GM19238 (cell line): ENCODE measurements at regions not wholly inside any gene's neighbourhood (a gene's known extent, or its start where the extent isn't known, plus 50 kb on each side); places are given as distances from the start of the nearest gene placed in this dataset.
"Not testable (repeated sequence)": the region's sequence is repeated elsewhere in the genome, so short reads cannot be mapped to it uniquely, and the experiment has no call there.

Experiments
- DNase-seq: peaks from one replicate; pipeline ENCODE4 v3.0.0; 2011; ENCODE audit warnings: low spot score; ENCODE audit not compliant: insufficient read length

GRCh38 chrX:98029861-98030260, 1146.2 kb downstream of the RPA4 start:
- no peak for DNase-seq

GRCh38 chrX:98057176-98057575, 1173.5 kb downstream of the RPA4 start:
- no peak for DNase-seq

DNA sequence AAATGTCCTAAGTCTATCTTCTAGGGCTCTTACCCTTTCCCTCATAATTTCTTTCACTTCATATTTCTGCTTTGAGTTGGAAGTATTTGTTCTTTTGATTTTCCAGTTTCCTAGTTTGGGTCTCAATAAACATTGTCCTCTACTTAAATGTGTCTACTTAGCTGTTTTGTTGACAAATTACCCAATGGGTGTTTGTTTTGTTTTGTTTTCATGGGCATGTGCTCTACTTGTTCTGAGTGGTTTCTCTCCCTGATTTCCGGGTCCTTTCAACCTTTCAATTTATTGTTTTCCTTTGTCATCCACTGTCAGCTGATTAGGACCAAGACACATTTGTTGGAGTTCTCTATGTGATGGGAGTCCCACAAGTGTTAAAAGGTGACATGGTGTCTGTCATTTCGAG, 1181.4 kb downstream of the RPA4 start:
- DNase-seq: no peak

DNA sequence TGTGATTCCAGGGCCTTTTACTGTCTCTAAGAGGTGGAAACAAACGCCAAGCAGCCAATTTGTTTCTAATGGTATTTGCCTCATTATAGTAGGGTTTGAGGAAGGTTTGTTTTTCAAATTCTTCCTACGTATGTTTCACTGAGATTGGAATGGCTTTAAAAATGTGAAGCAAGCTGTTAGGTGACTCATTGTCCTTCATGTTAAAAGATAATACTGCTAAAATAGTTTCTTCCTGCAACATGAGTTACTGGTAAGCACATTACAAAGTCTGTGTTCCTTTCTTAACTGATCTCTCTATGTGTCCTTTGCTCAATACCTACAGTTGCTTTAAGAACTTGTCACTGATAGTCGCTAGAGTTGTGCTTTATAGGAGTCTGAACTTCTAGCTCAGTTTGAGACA, 1183.9 kb downstream of the RPA4 start:
- DNase-seq: no peak

DNA sequence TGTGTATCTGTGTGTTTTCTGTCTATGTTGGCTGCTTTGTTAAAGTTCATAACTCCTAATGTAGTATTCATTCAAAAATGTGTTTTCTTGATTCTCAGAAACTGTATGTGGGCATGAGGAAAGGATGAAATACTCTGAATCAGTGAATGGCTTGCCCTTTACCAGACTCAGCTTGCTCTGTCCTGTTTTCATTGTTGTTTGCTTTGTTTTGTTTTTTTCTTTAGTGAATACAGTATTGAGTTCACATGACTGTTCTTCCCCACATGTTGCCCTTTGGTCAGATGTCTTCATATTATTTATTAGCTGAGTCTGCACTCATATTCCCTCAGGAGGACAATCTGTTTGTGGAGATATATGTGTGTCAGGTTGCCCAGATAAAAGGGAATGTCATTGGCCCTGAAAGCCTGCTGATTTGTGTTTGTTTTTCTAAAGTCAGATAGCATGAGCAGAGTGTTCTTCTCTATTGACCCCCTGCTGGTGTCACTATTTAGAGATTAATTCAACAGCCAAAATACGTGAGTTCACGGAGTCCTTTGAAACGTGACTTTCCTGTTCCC, 1184.4 kb downstream of the RPA4 start:
- DNase-seq: no peak

DNA sequence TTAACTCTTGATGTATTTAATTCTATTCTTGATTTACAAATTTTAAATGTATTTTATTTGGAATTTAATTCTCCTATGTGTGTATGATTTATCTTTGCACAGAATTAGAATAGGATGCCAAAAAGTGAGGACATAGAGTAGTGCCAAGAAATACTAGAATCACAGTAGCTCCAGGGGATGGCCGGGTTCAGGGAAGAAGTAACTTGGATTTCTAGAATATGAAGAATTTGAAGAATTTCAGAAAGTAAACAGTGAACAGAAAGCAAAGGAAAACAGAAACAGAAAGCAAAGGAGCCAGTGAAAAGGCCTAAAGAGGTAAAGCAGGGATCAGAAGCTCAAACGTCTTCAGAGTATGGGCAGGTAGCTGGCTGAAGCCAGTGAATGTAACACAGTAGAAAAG, 1187.6 kb downstream of the RPA4 start:
- no peak for DNase-seq

DNA sequence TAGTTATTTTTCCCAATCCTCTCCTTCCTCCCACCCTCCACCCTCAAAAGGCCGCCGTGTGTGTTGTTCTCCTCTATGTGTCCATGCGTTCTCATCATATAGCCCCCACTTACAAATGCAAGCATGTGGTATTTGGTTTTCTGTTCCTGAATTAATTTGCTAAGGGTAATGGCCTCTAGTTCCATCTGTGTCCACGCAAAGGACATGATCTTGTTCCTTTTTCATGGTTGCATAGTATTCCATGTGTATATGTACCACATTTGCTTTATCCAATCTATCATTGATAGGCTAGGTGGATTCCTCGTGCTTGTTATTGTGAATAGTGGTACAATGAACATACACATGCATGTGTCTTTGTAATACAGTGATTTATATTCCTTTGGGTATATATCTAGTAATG, 1193.7 kb downstream of the RPA4 start:
- no peak for DNase-seq

DNA sequence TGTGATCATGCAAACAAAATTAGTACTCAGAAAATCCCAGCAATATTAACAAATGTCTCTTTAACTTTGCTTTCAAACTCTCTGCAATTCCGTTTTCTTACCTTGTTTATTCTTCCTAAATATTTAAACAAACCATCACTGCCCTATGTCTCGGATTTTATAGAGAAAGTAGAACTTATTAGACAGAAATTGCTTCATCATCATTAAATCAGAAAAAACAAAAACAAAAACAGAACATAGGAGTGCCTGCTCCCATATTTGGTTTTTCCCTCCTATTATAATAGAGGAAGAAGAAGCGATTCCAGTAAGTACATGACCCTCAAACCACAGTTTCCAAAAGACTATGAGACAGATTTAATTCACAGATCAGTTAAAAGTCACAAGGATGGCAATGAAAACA, 1228.0 kb downstream of the RPA4 start:
- DNase-seq: no peak

DNA sequence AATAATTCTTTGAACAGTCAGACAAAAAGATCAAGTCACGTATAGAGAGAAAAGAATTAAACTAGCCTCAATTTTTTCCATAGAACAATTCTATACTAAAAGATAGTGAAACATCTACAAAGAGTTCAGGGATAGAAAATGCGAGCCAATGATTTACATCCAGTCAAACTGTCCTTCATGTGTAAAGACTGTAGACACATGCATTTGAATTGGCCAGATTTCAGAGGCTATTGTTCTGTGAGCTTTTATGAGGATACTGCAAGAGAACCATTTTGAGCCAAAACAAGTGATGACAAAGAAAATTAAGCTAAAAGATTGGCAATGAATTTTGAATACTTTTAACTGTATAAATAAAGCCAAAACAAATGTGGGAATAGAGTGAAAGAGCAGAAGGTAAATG, 1230.3 kb downstream of the RPA4 start:
- DNase-seq: no peak

GRCh38 chrX:98141466-98141865, 1257.8 kb downstream of the RPA4 start:
- no peak for DNase-seq

DNA sequence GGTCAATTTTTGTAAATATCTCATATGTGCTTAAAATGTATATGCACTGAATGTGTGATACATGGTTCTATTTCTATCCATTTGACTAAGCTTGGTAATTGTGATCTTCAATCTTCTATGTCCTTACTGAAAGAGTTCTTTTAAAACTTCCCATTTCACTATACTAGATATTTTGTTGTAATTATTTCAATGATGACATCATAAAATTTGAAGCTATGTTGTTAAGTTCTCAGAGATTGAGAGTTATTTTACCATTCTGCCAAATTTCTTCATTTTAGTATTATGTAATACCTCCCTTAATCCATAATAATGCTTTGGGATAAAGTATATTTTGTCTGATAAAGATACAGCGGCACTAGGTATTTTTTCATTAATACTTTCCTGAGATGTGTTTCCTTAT, 1307.3 kb downstream of the RPA4 start:
- no peak for DNase-seq

- no peak for DNase-seq
Measured at GRCh38 chrX:98194036-98194435, 1310.3 kb downstream of the RPA4 start.

DNA sequence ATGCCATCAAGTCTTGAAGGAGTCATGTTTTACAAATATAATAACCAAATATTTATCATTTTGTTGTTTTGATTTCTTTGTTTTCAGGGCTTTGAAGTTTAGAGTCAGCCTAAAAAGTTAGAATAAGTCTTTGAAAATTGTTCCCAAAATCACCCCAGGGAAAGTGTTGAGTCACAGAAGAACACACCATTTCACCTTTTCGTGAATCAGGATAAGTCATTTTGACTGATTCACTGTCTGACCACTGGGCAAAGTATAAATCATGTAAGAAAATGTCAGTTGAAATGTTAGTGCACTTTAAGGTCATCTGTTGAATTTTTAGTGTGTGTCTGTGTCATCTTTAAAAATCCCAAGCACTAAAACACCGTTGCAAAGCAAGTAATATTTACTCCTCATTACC, 1320.1 kb downstream of the RPA4 start:
- no peak for DNase-seq

DNA sequence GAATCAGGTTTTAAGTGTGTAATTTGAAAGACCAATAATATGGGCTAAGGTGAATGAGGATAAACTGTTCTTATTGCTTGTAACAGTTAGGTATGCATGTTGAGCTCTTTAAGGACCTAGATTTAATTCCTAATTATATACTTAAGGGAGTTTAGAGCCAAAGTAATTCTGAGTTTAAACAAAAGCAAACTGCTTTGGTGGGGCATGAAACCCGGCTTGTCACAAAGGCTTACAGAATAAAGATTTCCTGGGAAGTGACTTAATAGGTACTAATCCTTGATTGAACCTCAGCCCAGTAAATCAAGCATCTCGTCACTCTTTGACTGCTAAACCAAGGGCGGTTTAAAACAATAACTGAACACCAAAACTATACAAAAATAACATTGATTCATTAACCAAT, 1324.2 kb downstream of the RPA4 start:
- no peak for DNase-seq

- DNase-seq: no peak
Measured at GRCh38 chrX:98231003-98231402, 1347.3 kb downstream of the RPA4 start.

DNA sequence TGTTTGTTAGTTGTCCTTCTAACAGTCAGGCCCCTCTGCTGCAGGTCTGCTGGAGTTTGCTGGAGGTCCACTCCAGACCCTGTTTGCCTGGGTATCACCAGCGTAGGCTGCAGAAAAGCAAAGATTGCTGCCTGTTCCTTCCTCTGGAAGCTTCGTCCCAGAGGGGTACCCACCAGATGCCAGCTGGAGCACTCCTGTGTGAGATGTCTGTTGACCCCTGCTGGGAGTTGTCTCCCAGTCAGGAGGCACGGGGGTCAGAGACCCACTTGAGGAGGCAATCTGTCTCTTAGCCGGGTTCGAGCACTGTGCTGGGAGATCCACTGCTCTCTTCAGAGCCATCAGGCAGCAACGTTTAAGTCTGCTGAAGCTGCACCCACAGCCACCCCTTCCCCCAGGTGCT, 1356.4 kb downstream of the RPA4 start:
- DNase-seq: not testable (repeated sequence)

- DNase-seq: no peak
Measured at GRCh38 chrX:98263135-98263534, 1379.4 kb downstream of the RPA4 start.

- DNase-seq: no peak
Measured at GRCh38 chrX:98289726-98290125, 1406.0 kb downstream of the RPA4 start.

DNA sequence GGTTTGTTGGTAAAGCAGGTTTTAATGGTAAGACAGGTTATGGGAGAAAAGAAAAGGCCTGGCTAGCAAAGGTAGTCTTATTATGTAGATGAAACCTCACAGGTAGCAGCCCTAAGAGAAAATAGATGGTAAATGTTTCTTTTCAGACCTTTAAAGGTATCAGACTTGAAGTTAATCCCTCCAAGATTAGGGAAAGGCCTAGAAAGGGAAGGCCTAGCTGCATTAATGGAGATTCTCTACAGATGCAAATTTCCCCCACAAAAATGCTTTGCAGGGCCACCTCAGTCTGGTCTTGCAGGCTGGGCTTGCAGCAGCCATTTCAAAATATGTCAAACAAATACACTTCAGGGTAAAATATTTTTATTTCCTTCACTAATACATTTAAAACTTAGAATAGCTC, 1410.6 kb downstream of the RPA4 start:
- no peak for DNase-seq

DNA sequence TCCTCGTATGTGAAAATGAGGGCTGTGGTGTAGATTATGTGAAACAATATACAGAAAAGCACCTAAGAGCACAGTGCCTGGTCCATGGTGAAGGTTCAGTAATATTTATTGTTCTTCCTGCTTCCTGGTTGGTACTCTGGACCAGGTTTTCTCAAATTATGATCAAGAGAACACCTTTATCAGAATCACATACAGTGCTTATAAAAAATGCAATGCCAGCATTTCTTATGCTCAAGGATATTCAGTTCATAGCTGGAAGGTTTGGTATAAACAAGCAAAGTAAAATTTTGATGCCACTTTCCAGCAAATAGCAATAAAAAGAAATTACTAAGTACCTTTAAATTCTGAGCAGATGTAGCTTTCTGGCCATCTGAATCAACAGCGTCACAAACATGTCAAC, 1412.4 kb downstream of the RPA4 start:
- no peak for DNase-seq

DNA sequence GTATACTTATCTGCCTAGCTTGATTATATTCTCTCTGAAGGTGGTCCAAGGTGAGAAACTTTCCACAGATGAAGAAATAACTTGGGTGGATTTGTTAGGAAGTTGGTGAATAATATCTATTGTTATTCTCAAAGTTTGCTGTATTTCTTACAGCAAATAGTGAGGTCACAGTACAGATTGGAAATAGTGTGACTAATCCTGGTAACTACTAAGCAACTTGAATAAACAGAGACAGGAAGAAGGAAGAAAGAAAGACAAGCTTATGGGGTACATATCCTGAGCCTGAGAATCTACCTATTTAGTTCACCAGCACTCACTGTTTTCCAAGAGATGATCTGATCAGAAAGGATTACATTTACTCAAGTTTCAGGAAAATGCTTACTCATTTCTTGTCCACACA, 1416.1 kb downstream of the RPA4 start:
- DNase-seq: no peak

- not testable (repeated sequence) for DNase-seq
Measured at GRCh38 chrX:98300536-98300935, 1416.8 kb downstream of the RPA4 start.

DNA sequence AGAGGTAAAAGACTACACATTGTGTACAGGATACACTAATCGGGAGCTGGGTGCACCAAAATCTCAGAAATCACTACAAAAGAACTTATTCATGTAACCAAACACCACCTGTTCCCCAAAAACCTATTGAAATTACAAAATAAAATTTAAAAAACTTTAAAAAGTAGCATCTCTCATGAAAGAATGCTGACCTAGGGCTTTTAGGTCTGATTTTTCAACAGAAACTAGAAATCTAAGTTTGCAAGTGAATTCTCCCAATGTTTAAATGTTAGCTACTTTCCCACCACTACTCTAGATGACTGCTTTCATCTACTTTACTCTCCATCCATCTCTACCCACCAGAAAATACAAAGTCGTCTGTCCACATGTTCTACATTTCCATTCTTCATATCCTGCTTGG, 1447.7 kb downstream of the RPA4 start:
- no peak for DNase-seq

- no peak for DNase-seq
Measured at GRCh38 chrX:98338544-98338943, 1454.8 kb downstream of the RPA4 start.
